ENCODE measurements at regions not wholly inside any gene's neighbourhood (a gene's known extent, or its start where the extent isn't known, plus 50 kb on each side); places are given as distances from the start of the nearest gene placed in this dataset.

GRCh38 chr5:86929123-86929766 lies 311.5 kb downstream of the COX7C start:
- TF ChIP-seq EZH2 (IDR thresholded peaks at IDR 0.05; ENCODE audit: low read length), result no peak
- TF ChIP-seq, protein P1, sequence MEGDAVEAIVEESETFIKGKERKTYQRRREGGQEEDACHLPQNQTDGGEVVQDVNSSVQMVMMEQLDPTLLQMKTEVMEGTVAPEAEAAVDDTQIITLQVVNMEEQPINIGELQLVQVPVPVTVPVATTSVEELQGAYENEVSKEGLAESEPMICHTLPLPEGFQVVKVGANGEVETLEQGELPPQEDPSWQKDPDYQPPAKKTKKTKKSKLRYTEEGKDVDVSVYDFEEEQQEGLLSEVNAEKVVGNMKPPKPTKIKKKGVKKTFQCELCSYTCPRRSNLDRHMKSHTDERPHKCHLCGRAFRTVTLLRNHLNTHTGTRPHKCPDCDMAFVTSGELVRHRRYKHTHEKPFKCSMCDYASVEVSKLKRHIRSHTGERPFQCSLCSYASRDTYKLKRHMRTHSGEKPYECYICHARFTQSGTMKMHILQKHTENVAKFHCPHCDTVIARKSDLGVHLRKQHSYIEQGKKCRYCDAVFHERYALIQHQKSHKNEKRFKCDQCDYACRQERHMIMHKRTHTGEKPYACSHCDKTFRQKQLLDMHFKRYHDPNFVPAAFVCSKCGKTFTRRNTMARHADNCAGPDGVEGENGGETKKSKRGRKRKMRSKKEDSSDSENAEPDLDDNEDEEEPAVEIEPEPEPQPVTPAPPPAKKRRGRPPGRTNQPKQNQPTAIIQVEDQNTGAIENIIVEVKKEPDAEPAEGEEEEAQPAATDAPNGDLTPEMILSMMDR (optimal IDR thresholded peaks at IDR 0.05 in 1 of 3, IDR thresholded peaks at IDR 0.05 in 1 of 3, conservative IDR thresholded peaks at IDR 0.05 in 1 of 3; ENCODE audit: extremely low read depth in 1 of 3, insufficient read depth in 2 of 3, low read length in 3 of 3), result no peak
